Stomach (tissue), 4 donors: ENCODE measurements at regions not wholly inside any gene's neighbourhood (a gene's known extent, or its start where the extent isn't known, plus 50 kb on each side); places are given as distances from the start of the nearest gene placed in this dataset.

Experiments used
- CTCF ChIP-seq, 7 experiments: fragments of 450-650 bp in 4 of 7; fragments of 200-600 bp in 3 of 7; sonication (generic) in 3 of 7; IDR thresholded peaks; one replicate each; pipeline ENCODE4 v1.5.1; 2016 to 2019; ENCODE audit warnings: antibody characterized with exemption in 7 of 7, control low read depth in 2 of 7, mild to moderate bottlenecking in 1 of 7
- EP300 ChIP-seq: sonication (generic); formaldehyde crosslinking; IDR thresholded peaks from one replicate; pipeline ENCODE4 v1.6.1; 2017; ENCODE audit warnings: antibody characterized with exemption
- POLR2A ChIP-seq, 4 donors: fragments of 450-650 bp; IDR thresholded peaks; one replicate each; pipeline ENCODE4 v1.6.1; 2016; ENCODE audit warnings: antibody characterized with exemption in 4 of 4, control low read depth in 2 of 4, mild to moderate bottlenecking in 1 of 4, moderate library complexity in 1 of 4
- POLR2AphosphoS5 ChIP-seq, 3 donors: sonication (generic); formaldehyde crosslinking; IDR thresholded peaks; one replicate each; pipeline ENCODE4 v1.6.1; 2016; ENCODE audit warnings: antibody characterized with exemption in 3 of 3

- no peak for TF ChIP-seq CTCF (IDR thresholded peaks at IDR 0.05)
- TF ChIP-seq POLR2A (IDR thresholded peaks at IDR 0.05) = no peak
- TF ChIP-seq POLR2AphosphoS5 (IDR thresholded peaks at IDR 0.05) = no peak
- no peak for TF ChIP-seq EP300
These were observed 380.6 kb upstream of the CHD6 start for GRCh38 chr20:41998539-41999341.
